ENCODE measurements at regions not wholly inside any gene's neighbourhood (a gene's known extent, or its start where the extent isn't known, plus 50 kb on each side); places are given as distances from the start of the nearest gene placed in this dataset.

GRCh38 chr3:106529738-106530137, 660.9 kb upstream of the CBLB start:
- TF ChIP-seq, protein P1, sequence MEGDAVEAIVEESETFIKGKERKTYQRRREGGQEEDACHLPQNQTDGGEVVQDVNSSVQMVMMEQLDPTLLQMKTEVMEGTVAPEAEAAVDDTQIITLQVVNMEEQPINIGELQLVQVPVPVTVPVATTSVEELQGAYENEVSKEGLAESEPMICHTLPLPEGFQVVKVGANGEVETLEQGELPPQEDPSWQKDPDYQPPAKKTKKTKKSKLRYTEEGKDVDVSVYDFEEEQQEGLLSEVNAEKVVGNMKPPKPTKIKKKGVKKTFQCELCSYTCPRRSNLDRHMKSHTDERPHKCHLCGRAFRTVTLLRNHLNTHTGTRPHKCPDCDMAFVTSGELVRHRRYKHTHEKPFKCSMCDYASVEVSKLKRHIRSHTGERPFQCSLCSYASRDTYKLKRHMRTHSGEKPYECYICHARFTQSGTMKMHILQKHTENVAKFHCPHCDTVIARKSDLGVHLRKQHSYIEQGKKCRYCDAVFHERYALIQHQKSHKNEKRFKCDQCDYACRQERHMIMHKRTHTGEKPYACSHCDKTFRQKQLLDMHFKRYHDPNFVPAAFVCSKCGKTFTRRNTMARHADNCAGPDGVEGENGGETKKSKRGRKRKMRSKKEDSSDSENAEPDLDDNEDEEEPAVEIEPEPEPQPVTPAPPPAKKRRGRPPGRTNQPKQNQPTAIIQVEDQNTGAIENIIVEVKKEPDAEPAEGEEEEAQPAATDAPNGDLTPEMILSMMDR (IDR thresholded peaks at IDR 0.05; ENCODE audit: low read depth, low read length): no peak
- TF ChIP-seq EZH2phosphoT487 (IDR thresholded peaks at IDR 0.05; ENCODE audit: low read depth): no peak
